ENCODE measurements at regions not wholly inside any gene's neighbourhood (a gene's known extent, or its start where the extent isn't known, plus 50 kb on each side); places are given as distances from the start of the nearest gene placed in this dataset.
"Not testable (repeated sequence)": the region's sequence is repeated elsewhere in the genome, so short reads cannot be mapped to it uniquely, and the experiment has no call there.

- ATAC-seq = no peak
- Histone ChIP-seq H3K27me3 (ENCODE audit: insufficient read depth in 3 of 3, low read length in 2 of 3) (no peaks in the 10 kb centered on the region), H3K9me3 (peaks cover 7% of the 10 kb centered on the region), H3K27ac (no peak overlapping the region), H3K4me3 (no peak overlapping the region), H3K36me3 (ENCODE audit: insufficient read depth in 1 of 2, low read depth in 1 of 2) (no peaks in the 10 kb centered on the region), H3K4me1 (no peaks in the 10 kb centered on the region)
- no peak for DNase-seq
- TF ChIP-seq CTCF (IDR thresholded peaks at IDR 0.05) = no peak
- intact Hi-C loops (cut with DNase I) = no loop called here
- 86 to 90% (median 88%) methylated on average over 2 of the region's 2 CpGs for WGBS, 3 donors
Measured at GRCh38 chr18:44342946-44343345, 337.7 kb upstream of the SETBP1 start.

- Histone ChIP-seq H3K4me1 (no peaks in the 10 kb centered on the region), H3K9me3 (peaks cover under 1% of the 10 kb centered on the region), H3K27ac (no peak overlapping the region), H3K27me3 (ENCODE audit: insufficient read depth in 3 of 3, low read length in 2 of 3) (no peaks in the 10 kb centered on the region), H3K4me3 (no peak overlapping the region), H3K36me3 (ENCODE audit: insufficient read depth in 1 of 2, low read depth in 1 of 2) (no peaks in the 10 kb centered on the region)
- TF ChIP-seq CTCF (IDR thresholded peaks at IDR 0.05) = no peak
- intact Hi-C loops (cut with DNase I) = no loop called here
- DNase-seq (no peak), ATAC-seq (no peak)
Measured at GRCh38 chr18:44343570-44343969, 337.1 kb upstream of the SETBP1 start.

- no peak for TF ChIP-seq CTCF (IDR thresholded peaks at IDR 0.05)
- intact Hi-C loops (cut with DNase I) = no loop called here
- H3K27ac ChIP-seq = no peak overlapping the region
- H3K27me3 ChIP-seq (ENCODE audit: insufficient read depth in 3 of 3, low read length in 2 of 3) = no peaks in the 10 kb centered on the region
- no peak overlapping the region for H3K4me3 ChIP-seq
- DNase-seq (no peak), ATAC-seq (no peak)
- 59 to 71% (median 70%) methylated on average over 5 of the region's 5 CpGs for WGBS, 3 donors
- H3K4me1 ChIP-seq = no peaks in the 10 kb centered on the region
- peaks cover 5% of the 10 kb centered on the region for H3K9me3 ChIP-seq
- no peaks in the 10 kb centered on the region for H3K36me3 ChIP-seq (ENCODE audit: insufficient read depth in 1 of 2, low read depth in 1 of 2)
Measured at GRCh38 chr18:44356566-44357157, 324.0 kb upstream of the SETBP1 start.

GRCh38 chr18:44358402-44358801, 322.3 kb upstream of the SETBP1 start:
- Histone ChIP-seq H3K27ac (no peak overlapping the region), H3K27me3 (ENCODE audit: insufficient read depth in 3 of 3, low read length in 2 of 3) (no peaks in the 10 kb centered on the region), H3K4me1 (no peaks in the 10 kb centered on the region), H3K36me3 (ENCODE audit: insufficient read depth in 1 of 2, low read depth in 1 of 2) (no peaks in the 10 kb centered on the region), H3K9me3 (peaks cover 5% of the 10 kb centered on the region), H3K4me3 (no peak overlapping the region)
- DNase-seq (no peak), ATAC-seq (no peak)
- intact Hi-C loops (cut with DNase I) = no loop called here
- WGBS, 3 donors = 75 to 83% (median 79%) methylated on average over 2 of the region's 2 CpGs
- no peak for TF ChIP-seq CTCF (IDR thresholded peaks at IDR 0.05)

GRCh38 chr18:44359741-44360140, 320.9 kb upstream of the SETBP1 start:
- H3K4me3 ChIP-seq; ATAC-seq; DNase-seq; H3K27me3 ChIP-seq (ENCODE audit: insufficient read depth in 3 of 3, low read length in 2 of 3); H3K9me3 ChIP-seq; H3K27ac ChIP-seq; intact Hi-C loops (cut with DNase I); H3K4me1 ChIP-seq; H3K36me3 ChIP-seq (ENCODE audit: insufficient read depth in 1 of 2, low read depth in 1 of 2): not testable (repeated sequence)
- 94 to 98% (median 97%) methylated on average over 1 of the region's 1 CpG for WGBS, 3 donors

GRCh38 chr18:44362213-44362612, 318.5 kb upstream of the SETBP1 start:
- H3K27me3 ChIP-seq (ENCODE audit: insufficient read depth in 3 of 3, low read length in 2 of 3); H3K9me3 ChIP-seq; H3K4me3 ChIP-seq; H3K36me3 ChIP-seq (ENCODE audit: insufficient read depth in 1 of 2, low read depth in 1 of 2); ATAC-seq; intact Hi-C loops (cut with DNase I); DNase-seq; H3K27ac ChIP-seq; H3K4me1 ChIP-seq: not testable (repeated sequence)
- 92 to 97% (median 97%) methylated on average over 1 of the region's 1 CpG for WGBS, 3 donors
